A549 (cell line): ENCODE measurements at regions not wholly inside any gene's neighbourhood (a gene's known extent, or its start where the extent isn't known, plus 50 kb on each side); places are given as distances from the start of the nearest gene placed in this dataset.

Source experiments
- MYC ChIP-seq: IDR thresholded peaks from 2 replicates; pipeline ENCODE4 v1.6.1; 2012; ENCODE audit warnings: mild to moderate bottlenecking, inconsistent platforms, low read length, improper control_type of control experiment, borderline replicate concordance
- TF ChIP-seq, protein P1 (sequence below): fragments of 450-650 bp; IDR thresholded peaks from 2 replicates; pipeline ENCODE4 v1.6.1; 2014; ENCODE audit warnings: antibody characterized with exemption

DNA sequence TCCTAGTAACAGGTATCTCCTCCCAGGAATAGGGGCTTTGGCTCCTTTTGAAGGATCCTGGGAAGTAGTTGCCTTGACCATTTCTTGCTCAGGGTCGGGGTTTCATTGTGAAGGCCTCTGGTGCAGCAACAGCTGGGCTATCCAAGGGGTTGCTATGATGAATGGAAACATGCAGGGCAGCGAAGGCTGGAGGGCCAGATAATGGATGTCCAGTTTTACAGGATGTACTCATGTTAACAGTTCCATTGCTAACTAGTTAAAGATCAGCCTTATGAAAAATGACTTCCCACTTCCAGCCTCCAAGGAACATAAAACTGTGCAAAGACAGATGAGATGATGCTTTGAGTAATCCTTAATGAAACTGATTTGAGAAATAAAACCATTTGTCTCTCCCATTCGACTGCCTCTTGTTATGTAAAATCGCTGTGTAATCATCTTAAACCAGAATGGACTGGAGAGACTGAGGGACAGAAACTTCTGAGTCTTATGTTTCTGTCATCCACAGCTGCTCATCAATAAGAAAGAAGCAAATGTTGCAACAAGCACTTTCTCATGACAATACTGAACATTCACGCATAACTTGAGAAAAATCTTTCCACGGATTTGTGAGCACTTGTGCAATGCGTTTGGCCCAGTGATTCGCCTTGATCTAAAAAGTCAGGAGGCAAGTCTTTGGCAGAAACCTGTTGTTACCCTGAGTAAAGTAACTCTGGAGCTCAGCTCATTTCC, 473.5 kb upstream of the RGMA start:
- TF ChIP-seq MYC = no peak
- TF ChIP-seq, protein P1, sequence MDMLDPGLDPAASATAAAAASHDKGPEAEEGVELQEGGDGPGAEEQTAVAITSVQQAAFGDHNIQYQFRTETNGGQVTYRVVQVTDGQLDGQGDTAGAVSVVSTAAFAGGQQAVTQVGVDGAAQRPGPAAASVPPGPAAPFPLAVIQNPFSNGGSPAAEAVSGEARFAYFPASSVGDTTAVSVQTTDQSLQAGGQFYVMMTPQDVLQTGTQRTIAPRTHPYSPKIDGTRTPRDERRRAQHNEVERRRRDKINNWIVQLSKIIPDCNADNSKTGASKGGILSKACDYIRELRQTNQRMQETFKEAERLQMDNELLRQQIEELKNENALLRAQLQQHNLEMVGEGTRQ = no peak
